ENCODE measurements at regions not wholly inside any gene's neighbourhood (a gene's known extent, or its start where the extent isn't known, plus 50 kb on each side); places are given as distances from the start of the nearest gene placed in this dataset.

GRCh38 chr5:26386532-26386931, 651.9 kb downstream of the CDH9 start:
- TF ChIP-seq, protein P1, sequence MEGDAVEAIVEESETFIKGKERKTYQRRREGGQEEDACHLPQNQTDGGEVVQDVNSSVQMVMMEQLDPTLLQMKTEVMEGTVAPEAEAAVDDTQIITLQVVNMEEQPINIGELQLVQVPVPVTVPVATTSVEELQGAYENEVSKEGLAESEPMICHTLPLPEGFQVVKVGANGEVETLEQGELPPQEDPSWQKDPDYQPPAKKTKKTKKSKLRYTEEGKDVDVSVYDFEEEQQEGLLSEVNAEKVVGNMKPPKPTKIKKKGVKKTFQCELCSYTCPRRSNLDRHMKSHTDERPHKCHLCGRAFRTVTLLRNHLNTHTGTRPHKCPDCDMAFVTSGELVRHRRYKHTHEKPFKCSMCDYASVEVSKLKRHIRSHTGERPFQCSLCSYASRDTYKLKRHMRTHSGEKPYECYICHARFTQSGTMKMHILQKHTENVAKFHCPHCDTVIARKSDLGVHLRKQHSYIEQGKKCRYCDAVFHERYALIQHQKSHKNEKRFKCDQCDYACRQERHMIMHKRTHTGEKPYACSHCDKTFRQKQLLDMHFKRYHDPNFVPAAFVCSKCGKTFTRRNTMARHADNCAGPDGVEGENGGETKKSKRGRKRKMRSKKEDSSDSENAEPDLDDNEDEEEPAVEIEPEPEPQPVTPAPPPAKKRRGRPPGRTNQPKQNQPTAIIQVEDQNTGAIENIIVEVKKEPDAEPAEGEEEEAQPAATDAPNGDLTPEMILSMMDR (IDR thresholded peaks at IDR 0.05): no peak
- TF ChIP-seq POLR2A (IDR thresholded peaks at IDR 0.05): no peak
